HG03025 (cell line): ENCODE measurements at regions not wholly inside any gene's neighbourhood (a gene's known extent, or its start where the extent isn't known, plus 50 kb on each side); places are given as distances from the start of the nearest gene placed in this dataset.
"Not testable (repeated sequence)": the region's sequence is repeated elsewhere in the genome, so short reads cannot be mapped to it uniquely, and the experiment has no call there.

Experiments
- ATAC-seq: cut with Tn5 transposase; IDR thresholded peaks from one replicate; pipeline ENCODE4 v1.9.1; 2021; ENCODE audit warnings: mild to moderate bottlenecking, moderate library complexity; ENCODE audit not compliant: unreplicated experiment, low FRiP score

DNA sequence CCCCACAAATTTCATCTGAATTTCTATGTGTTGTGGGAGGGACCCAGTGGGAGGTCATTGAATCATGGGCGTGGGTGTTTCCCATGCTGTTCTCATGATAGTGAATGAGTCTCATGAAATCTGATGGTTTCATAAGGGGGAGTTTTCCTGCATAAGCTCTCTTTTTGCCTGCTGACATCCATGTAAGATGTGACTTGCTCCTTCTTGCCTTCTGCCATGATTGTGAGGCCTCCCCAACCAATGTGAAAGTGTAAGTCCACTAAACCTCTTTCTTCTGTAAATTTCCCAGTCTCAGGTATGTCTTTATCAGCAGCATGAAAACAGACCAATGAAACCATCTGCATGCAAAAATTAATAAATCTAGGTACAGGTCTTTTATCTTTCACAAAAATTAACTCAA lies 331.8 kb upstream of the GJE1 start:
- not testable (repeated sequence) for ATAC-seq

DNA sequence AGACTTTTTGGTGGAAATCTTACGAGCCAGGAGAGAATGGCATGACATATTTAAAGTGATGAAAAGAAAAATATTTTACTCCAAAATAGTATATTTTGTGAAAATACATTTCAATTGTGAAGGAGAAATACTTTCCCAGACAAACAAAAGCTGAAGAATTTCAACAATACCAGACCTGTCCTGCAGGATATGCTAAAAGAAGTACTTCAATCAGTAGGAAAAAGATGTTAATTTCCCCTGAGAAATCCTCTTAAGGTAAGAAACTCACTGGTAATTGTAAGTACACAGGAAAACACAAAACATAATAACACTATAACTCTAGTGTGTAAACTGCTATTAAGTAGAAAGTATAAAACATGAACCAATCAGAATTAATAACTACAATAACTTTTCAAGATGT lies 341.8 kb upstream of the GJE1 start:
- ATAC-seq: no peak

DNA sequence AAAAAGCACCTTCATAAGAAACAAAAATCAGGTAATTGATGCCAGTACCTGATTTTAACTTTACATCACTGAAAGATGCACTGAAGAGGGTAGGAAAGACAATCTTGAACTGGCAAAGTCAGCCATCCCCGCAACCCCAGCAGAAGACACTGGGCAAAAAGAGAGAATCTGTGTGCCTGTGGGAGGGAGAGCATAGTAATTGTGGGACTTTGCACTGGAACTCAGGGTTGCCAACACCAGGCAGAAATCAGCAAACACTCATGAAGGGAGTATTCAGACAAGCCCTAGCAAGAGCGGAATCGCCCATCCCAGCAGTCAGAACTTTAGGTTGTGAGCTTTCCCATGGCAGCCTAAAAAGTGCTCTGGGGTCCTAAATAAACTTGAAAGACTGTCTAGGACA lies 344.6 kb upstream of the GJE1 start:
- ATAC-seq: no peak

DNA sequence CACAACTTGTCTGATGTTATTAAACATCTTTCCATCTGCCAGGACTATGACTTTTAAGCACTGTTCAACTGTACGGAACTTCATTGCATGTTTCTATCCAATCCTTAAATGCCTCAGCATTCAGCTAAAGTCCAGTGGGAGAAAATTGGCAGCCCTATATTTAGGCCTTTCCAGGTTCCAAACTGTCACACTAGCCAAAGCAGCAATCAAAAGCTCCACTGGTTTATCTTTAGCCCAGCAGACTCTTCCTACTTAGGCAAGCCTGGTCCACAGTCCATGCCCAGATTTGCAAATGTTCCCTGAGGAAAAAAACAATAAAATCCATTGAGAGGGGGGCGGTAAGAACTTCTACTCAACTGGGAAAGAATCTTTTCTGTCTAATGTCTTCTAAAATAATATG lies 349.1 kb upstream of the GJE1 start:
- ATAC-seq: no peak

DNA sequence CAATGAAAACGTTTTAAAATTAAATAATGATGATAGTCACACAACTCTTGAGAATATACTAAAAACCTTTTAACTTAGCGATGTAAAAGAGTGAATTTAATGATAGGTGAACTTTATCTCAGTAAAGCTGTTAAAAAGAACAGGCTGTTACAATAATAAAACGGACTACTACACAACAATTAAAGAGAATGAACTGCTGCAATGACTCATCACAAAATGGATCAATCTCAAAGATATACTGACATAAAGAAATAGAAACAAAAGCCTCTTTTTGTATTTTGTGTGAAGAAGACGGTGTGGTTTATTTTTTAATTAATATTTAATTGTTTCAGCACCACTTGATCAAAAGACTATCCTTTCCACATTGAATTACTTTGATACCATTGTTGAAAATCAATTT lies 352.4 kb upstream of the GJE1 start:
- no peak for ATAC-seq

DNA sequence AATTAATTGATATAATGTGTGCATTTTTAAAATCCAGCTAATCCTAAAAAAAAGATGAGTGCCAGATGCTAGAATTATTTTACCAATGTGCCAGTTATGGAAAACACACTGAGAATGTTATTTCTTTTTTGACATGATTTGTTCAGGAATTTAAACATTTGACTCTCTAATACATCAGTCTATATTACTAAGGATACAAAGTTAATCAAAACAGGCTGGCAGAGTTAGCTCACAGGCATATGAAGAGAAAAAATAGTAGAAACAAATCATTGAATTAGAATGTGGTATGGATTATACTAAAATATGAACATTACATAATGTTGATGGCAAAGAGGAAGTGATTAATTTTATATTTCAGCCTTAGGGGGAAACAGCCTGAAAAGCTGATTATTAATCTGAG lies 368.3 kb upstream of the GJE1 start:
- no peak for ATAC-seq

DNA sequence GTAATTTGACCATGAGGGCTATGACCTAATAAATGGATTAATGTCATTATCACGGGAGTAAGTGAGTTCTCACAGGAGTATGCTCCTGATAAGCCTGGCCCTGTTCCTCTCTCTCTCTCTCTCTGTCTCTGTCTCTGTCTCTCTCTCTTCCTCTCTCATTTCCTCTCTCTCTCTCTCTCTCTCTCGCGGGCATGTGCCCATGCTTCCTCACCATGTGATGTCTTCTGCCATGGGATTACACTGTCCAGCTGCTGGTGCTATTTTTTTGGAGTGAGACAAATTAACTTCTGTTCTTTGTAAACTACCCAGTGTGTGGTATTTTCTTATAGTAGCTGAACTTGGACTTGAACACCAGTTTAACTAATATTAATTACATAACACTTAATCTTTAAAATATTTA lies 374.3 kb upstream of the GJE1 start:
- no peak for ATAC-seq

DNA sequence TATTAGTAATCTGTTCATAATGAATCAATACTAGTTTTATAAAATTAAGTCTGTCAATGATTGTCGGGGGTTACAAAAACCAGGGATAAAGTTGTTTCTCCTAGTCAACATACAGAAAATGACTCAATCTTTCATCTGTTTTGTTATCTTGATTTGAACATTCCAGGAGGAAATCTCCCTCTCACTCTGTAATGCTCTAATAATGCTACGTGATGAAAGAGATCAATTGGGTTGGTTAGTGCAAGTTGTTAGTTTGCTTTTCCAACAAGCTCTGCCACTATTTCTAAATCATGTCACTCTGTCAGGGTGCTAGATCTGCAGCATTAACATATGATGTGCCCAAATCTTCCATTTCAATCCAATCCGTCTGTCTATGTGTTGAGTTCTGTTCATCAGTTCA lies 379.5 kb upstream of the GJE1 start:
- no peak for ATAC-seq

DNA sequence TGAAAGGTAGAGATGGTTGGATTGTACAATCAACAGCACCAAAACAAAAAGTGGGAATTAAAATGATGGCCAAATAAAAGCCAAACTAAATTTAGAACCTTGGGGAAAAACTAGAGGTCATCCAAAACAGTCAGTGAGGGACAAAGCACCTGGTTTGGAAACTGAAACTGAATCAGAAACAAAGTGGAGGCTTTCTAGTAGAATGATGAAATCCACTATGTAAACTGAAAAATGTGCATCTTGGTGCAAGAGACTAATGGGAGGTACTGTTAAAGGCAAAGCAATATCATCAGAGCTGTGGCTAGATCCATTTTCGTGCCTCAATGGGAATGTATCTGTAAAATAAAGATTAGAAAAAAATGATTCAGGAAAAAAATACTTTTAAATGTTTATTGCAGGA lies 380.0 kb upstream of the GJE1 start:
- ATAC-seq: no peak

DNA sequence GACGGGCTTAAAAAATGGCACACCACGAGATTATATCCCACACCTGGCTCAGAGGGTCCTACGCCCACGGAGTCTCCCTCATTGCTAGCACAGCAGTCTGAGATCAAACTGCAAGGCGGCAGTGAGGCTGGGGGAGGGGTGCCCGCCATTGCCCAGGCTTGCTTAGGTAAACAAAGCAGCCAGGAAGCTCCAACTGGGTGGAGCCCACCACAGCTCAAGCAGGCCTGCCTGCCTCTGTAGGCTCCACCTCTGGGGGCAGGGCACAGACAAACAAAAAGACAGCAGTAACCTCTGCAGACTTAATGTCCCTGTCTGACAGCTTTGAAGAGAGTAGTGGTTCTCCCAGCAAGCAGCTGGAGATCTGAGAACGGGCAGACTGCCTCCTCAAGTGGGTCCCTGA lies 386.4 kb upstream of the GJE1 start:
- ATAC-seq: not testable (repeated sequence)

DNA sequence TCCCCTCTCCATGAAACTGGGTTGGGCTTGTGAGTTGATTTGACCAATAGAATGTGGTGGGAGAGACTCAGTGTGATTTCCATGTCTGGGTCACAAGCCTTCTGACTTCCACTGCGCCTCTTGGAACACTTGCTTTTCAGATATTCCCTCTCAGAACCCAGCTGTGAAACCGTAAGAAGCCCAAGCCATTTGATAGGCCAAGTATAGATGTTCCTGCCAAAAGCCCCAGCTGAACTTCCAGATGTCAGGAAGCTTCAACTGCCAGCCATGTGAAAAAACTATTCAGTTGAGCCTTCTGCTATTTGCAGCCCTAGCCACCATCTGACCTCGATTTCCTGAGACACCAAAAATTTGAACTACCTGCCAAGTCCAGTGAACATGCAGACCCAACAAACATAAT lies 387.8 kb upstream of the GJE1 start:
- no peak for ATAC-seq

DNA sequence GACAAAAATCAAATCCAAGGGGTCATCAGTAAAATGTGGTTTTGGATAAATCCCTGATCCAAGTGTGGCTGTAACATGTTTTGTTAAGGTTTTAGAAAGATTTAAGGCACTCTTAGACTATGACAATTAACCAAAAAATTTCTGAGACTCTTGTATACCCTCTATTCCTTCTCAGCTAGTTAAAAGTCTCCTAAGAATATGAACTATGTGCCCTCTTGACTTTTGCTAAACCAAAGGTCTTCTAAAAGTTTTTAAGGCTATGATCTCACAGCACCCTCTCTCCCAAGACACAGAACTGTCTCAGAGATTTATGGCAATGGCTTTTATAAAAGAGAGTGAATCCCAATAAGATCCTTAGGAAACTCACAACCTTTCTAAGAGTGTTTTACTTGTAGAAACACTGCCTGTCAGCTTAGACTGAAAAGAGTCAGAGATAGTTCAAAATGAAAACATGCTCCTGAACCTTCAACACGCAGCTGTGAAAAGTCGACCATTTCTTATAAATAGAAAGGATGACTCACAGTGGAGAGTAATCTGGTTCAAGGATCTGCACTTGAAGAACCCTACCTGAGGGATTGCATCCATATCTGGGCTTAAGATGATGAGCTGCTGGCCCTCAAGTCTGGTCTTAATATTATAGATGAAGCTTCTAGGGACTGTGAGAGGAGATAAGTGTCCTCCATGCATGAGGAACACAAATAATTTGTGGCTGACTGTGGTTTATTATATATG lies 388.4 kb upstream of the GJE1 start:
- ATAC-seq: no peak

DNA sequence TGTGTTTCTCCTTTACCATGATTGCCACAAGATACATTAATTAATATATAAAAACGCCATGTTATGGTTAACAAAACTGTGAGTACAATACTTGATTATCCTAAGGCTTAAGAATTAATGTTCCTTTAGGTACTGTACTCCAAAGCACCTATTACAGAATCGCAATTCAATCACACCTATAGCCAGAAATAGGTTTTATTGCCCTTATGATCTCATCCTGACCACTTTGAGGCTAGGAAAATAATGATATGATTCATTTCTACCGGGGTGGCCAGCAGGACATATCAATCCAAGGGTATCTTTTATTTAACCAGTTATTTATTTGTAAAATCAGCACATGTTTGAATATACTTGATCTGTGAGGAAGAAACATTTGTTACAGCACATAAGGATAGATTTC lies 396.6 kb upstream of the GJE1 start:
- no peak for ATAC-seq

DNA sequence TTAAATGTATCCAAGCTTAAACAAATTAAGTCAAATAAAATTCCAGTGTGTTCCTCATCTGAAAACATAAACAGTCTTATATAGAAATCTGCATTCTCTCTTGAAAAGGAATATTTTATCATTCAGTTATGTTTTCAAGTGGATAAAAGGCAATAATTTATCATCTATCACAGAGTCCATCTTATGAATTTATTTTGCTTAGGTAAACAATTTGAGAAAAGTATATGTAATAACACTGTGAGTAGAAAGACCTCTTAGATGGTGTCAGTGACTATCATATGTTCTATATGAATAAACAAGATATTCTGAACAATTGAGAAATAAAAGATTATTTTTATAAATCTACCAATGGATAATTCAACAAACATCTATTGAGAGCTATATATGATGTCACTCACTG lies 397.6 kb upstream of the GJE1 start:
- no peak for ATAC-seq

DNA sequence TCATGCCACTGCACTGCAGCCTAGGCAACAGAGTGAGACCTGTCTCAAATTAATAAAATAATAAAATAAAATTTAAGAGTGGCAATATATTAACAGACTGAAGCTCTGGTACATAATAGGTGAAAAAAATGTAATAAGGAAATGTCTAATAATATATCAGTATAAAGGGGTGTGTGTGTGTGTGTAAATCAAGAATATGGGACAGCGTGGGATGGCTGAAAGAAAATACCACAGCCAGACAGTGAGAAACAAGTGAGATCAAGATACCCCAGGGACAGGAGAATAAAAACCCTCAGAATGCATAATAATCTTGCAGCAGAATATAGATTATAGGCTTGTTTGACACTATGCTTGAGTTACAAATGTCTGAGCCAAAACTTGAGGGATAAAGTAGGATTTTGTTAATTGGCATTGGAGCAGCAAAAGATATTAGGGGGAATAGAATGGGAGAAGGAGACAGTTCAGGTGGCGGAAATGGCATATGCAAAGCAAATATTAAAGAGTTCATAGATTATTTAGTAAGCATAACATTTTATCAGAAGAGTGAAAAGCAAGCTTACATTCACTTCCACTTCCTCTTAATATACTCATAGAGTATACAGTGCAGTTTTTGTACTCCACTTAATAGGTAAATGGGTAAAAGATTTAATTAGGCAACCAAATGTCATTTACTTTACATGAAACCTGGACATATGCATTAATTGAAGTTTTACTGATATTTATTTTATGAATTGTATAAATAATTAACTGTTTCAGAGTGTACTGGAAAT lies 398.5 kb upstream of the GJE1 start:
- no peak for ATAC-seq

DNA sequence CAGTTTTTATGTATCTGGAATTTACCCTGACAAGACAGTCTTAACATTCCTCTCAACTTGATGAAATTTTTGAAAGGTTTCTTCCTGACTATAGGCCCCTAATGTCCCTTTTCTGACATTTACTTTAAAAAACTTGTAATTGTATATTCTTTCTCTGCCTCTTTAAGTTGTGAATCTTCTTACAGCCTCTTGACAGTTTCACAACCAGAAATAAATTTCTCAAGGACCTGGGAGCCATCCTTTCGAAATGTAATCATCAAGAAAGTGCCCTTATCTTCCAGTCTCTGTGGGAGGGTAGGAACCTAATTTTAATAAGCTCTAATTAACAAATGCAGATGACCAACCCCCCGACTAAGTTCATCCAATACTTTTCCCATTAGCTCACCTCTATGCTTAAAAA lies 403.6 kb upstream of the GJE1 start:
- ATAC-seq: no peak

DNA sequence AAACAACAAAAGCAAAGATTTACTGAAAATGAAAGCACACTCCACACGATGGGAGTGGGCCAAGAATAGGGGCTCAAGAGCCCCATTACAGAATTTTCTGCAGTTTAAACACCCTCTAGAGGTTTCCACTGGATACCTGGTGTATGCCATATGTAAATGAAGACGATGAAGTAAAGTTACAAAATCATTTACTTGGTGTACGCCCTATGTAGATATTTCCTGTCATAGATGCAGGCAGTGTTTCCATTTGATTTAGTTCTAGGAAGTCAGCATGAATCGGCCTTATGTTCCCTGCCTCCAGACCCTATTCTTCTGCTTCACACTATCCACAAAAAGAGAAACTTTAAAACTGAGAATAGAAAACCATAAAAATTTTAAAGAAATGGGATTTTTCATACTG lies 404.4 kb upstream of the GJE1 start:
- ATAC-seq: no peak

DNA sequence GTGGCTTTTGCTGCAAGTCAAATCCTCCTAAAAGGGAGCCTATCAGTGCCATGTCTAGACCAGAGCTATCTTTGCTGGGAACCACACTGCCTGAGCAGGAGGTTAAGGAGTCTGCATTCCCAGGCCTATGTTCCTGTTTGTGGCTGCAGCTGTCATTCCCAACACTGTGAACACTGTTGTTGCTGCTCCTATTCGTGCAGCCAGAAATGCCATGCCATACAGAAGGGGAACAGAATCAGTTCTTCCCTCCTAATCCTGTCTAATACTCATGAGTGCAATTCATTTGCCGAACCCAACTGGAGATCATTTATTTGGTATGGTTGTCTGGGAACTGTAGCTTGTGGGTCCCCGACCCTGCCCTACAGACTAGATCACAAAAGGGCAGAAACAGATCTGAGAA lies 406.5 kb upstream of the GJE1 start:
- no peak for ATAC-seq

DNA sequence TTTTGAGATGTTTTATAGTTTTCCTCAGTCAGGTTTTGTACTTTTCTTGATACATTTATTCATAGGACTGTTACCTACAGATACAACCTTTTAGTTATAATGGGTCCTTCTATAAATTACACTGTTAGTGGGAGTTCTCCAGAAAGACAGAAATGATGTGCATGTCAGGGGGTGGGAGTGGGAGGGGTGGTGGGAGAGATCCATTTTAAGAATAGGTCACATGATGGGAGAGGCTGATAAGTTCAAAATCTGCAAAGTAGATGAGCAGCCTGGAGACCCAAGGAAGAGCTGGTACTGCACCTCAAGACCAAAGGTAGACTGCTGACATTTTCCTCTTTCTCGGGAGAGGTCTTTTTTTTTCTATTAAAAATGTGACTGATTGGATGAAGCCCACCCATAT lies 408.0 kb upstream of the GJE1 start:
- no peak for ATAC-seq

DNA sequence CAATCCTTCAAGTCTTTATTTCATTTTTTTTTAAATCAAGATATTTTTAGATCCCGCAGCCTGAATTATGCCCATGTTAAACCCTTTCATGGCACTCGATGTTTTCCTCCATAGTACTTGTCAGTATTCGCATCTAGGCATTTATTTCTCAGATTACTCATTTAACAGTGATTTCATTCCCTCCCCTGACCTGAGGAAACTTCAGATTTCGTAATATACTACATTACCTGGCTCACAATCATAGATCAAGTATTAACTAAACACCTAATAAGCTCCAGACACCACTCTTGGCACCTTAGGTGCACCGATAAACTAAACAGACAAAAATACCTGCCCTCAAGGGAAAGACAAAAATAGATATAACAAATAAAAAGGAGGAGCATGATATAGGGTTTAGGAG lies 413.2 kb upstream of the GJE1 start:
- ATAC-seq: no peak

DNA sequence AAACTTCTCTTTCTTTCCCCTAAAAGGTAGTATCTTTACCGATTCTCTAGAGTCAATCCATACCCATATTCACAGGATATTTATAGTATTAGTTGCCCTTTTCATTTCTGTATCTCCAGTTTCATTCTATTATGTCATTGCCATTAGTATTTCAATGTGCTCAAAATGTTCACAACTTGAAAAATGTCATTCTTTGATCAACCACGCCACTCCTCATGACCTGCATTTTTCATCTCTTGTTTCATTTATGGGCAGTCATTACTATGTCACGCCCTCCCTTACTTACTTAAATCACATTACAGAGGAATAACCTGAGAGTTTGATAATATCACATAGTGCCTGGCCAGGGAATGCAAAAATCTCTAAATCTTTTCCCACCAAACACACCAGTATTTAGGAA lies 427.3 kb upstream of the GJE1 start:
- no peak for ATAC-seq

DNA sequence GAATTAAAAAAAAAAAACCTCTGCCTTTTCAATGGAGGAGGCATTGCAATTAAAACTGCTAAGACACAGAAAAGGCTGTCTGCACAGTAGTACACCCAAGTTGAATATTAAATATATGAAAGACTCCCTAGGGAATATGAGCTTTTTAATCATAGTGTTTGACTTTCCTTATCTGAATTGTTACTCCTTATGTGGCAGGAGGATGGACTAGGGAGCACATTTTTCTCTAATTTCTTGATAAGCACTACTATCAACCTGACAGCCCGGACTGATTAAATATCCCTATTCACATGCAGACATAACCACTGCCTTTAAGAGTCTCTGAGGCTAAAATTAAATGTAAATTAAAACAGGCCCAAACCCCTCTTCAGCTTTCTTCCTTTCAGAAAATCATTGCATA lies 428.6 kb upstream of the GJE1 start:
- ATAC-seq: no peak
